ENCODE measurements at regions not wholly inside any gene's neighbourhood (a gene's known extent, or its start where the extent isn't known, plus 50 kb on each side); places are given as distances from the start of the nearest gene placed in this dataset.

DNA sequence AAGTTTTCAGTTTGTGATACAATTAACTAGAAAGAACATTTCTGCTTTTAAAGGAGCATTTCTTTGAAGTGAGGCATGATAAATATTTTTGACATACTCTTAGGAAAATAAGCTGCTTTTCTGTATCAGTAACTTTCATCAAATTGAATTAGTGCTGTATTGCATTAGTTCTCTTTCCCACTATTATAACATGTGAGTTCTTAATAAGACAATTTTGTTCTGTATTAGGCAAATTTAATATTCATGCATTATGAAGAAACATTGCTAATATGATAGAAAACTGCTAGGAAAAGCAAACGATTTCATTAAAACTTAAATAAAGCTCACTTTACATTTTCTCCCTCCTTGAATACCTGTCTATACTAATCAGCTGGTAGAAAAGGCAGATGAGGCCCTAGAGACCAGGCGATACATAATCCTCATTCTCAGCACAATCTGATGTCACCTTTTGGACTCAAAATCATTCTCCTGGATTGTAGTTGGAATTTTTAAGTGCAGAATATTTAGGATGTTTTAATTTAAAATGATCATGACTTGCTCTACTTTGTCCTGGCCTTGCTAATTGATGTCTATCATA lies 1636.8 kb downstream of the PCDH9 start:
- no peak overlapping the region for H2AFZ ChIP-seq (ENCODE audit: low read depth, low read length, severe bottlenecking)

DNA sequence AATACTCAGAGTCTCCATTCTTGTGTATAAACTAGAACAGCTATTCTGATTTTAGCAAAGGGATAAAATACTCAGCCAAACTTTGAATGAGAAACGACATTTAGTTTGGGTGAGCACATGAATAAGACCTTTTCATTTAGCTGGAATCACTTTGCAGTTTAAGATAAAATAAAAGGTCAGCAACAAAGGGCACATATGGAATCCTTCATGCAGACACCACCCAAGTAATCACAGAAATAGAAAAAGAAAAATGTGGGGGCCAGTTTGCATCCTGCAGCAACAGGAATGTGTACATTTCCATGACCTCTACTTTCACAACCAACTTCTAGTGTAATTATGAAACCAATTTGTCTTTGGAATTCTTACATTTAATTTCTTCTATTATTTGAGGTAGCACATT lies 1637.4 kb downstream of the PCDH9 start:
- peak overlapping the region; percentile 80 for H2AFZ ChIP-seq (ENCODE audit: low read depth, low read length, severe bottlenecking)
- H3F3A ChIP-seq (ENCODE audit: insufficient read depth), result no peaks in the 10 kb centered on the region
- no peak overlapping the region for H3K4me3 ChIP-seq (ENCODE audit: insufficient read depth, low read length, poor library complexity, severe bottlenecking)
- no peak for TF ChIP-seq EZH2phosphoT487 (conservative IDR thresholded peaks at IDR 0.05; ENCODE audit: low read length)
- TF ChIP-seq CTCF (IDR thresholded peaks at IDR 0.05; ENCODE audit: insufficient read depth, low read length, poor library complexity, severe bottlenecking), result no peak
- H3K27me3 ChIP-seq (ENCODE audit: low read length), result no peaks in the 10 kb centered on the region
- no peaks in the 10 kb centered on the region for H3K9me2 ChIP-seq (replicated peaks; ENCODE audit: insufficient read depth, low read length)
- no peak overlapping the region for H3K27ac ChIP-seq (ENCODE audit: low read depth, low read length)
- H4K20me1 ChIP-seq (ENCODE audit: low read depth, low read length), result no peaks in the 10 kb centered on the region
- H3K79me2 ChIP-seq (ENCODE audit: insufficient read depth, low read length), result no peaks in the 10 kb centered on the region
- no peak overlapping the region for H3K9ac ChIP-seq (ENCODE audit: low read length)
- H3K36me3 ChIP-seq (ENCODE audit: low read length), result no peaks in the 10 kb centered on the region
- H3K9me3 ChIP-seq (ENCODE audit: insufficient read depth, low read length), result no peaks in the 10 kb centered on the region
- H3K4me2 ChIP-seq (ENCODE audit: low read depth, low read length, poor library complexity, severe bottlenecking), result no peak overlapping the region

More for the DNA sequence above, 1636.8 kb downstream of the PCDH9 start:
- no peak overlapping the region for H3K27ac ChIP-seq (ENCODE audit: low read depth, low read length)
- H3K79me2 ChIP-seq (ENCODE audit: insufficient read depth, low read length), result no peaks in the 10 kb centered on the region
- H3K9me3 ChIP-seq (ENCODE audit: insufficient read depth, low read length), result no peaks in the 10 kb centered on the region
- H3K9ac ChIP-seq (ENCODE audit: low read length), result no peak overlapping the region
- TF ChIP-seq CTCF (IDR thresholded peaks at IDR 0.05; ENCODE audit: insufficient read depth, low read length, poor library complexity, severe bottlenecking) (no peak), EZH2phosphoT487 (conservative IDR thresholded peaks at IDR 0.05; ENCODE audit: low read length) (no peak)
- H3K4me3 ChIP-seq (ENCODE audit: insufficient read depth, low read length, poor library complexity, severe bottlenecking), result no peak overlapping the region
- no peaks in the 10 kb centered on the region for H3K9me2 ChIP-seq (replicated peaks; ENCODE audit: insufficient read depth, low read length)
- no peaks in the 10 kb centered on the region for H4K20me1 ChIP-seq (ENCODE audit: low read depth, low read length)
- no peaks in the 10 kb centered on the region for H3F3A ChIP-seq (ENCODE audit: insufficient read depth)
- H3K27me3 ChIP-seq (ENCODE audit: low read length), result no peaks in the 10 kb centered on the region
- no peaks in the 10 kb centered on the region for H3K36me3 ChIP-seq (ENCODE audit: low read length)
- no peak overlapping the region for H3K4me2 ChIP-seq (ENCODE audit: low read depth, low read length, poor library complexity, severe bottlenecking)

GRCh38 chr13:65585346-65585745 lies 1644.8 kb downstream of the PCDH9 start:
- TF ChIP-seq CTCF (IDR thresholded peaks at IDR 0.05; ENCODE audit: insufficient read depth, low read length, poor library complexity, severe bottlenecking) (no peak), EZH2phosphoT487 (conservative IDR thresholded peaks at IDR 0.05; ENCODE audit: low read length) (no peak)
- Histone ChIP-seq H3K27ac (ENCODE audit: low read depth, low read length) (no peak overlapping the region), H3K36me3 (ENCODE audit: low read length) (no peaks in the 10 kb centered on the region; the same call in 1 of the 2 replicates), H3K4me2 (ENCODE audit: low read depth, low read length, poor library complexity, severe bottlenecking) (no peak overlapping the region), H3K9me2 (replicated peaks; ENCODE audit: insufficient read depth, low read length) (no peaks in the 10 kb centered on the region), H3K4me3 (ENCODE audit: insufficient read depth, low read length, poor library complexity, severe bottlenecking) (no peak overlapping the region), H3K9ac (ENCODE audit: low read length) (no peak overlapping the region), H3K27me3 (ENCODE audit: low read length) (no peaks in the 10 kb centered on the region), H3K9me3 (ENCODE audit: insufficient read depth, low read length) (no peaks in the 10 kb centered on the region), H2AFZ (ENCODE audit: low read depth, low read length, severe bottlenecking) (no peak overlapping the region), H3K79me2 (ENCODE audit: insufficient read depth, low read length) (no peaks in the 10 kb centered on the region), H3F3A (ENCODE audit: insufficient read depth) (no peaks in the 10 kb centered on the region), H4K20me1 (ENCODE audit: low read depth, low read length) (no peaks in the 10 kb centered on the region)

All from SU-DHL-6 (cell line).